K562 (cell line): ENCODE measurements at regions not wholly inside any gene's neighbourhood (a gene's known extent, or its start where the extent isn't known, plus 50 kb on each side); places are given as distances from the start of the nearest gene placed in this dataset.

Source experiments
- ATAC-seq: fragments of 200-7000 bp; cut with Tn5 transposase; 3 replicates; pipeline ENCODE4 v1.9.1; 2020; ENCODE audit warnings: moderate library complexity
- BruUV-seq: library from RNA; stranded (reverse); fragments of 400-500 nt; replicated peaks from 2 replicates; lab custom pipeline; 2021; lab: Mats Ljungman, UMichigan
- CTCF ChIA-PET: fragments of 300-600 bp; formaldehyde crosslinking; extraction: SDS; loops from one replicate; lab custom pipeline; 2021; ENCODE audit warnings: low intra/inter-chr PET ratio; lab: Yijun Ruan, JAX
- POLR2A ChIA-PET: fragments of 300-600, 350-650 bp; sonication (Branson Sonifier 250); formaldehyde crosslinking; extraction: SDS; loops from one replicate; lab custom pipeline; 2021; ENCODE audit warnings: antibody characterized with exemption, inconsistent platforms; lab: Yijun Ruan, JAX
- DNase-seq, 4 experiments: peaks; one replicate each; pipeline versions ENCODE4 v3.0.0 to v3.0.0-alpha.2; 2011 to 2018; ENCODE audit warnings: low spot score in 3 of 4, mixed read lengths in 3 of 4; ENCODE audit errors: extremely low read depth in 1 of 4
- FAIRE-seq: peaks from 2 replicates; lab custom pipeline; 2011; peaks lifted over from hg19 to GRCh38; lab: Jason Lieb, UNC
- H2AFZ ChIP-seq: 2 replicates; pipeline ENCODE4 v1.6.0; 2011; ENCODE audit warnings: low read depth, low read length, control low read depth, inconsistent platforms
- H3K27ac ChIP-seq: fragments of 200-600 bp; 3 replicates; pipeline ENCODE4 v1.8.0; 2011; ENCODE audit warnings: low read depth, mild to moderate bottlenecking, control low read depth, inconsistent platforms, low read length, moderate library complexity, mixed read lengths; ENCODE audit errors: extremely low read depth
- H3K27me3 ChIP-seq, 2 experiments: fragments of 300-600 bp in 1 of 2; 2 replicates in 1 of 2; 3 replicates in 1 of 2; pipeline versions ENCODE4 v1.6.0 to v1.8.0; 2011; ENCODE audit warnings: inconsistent platforms in 2 of 2, low read length in 2 of 2, mild to moderate bottlenecking in 1 of 2, mixed read lengths in 1 of 2, moderate library complexity in 1 of 2; ENCODE audit not compliant: control insufficient read depth in 2 of 2, insufficient read depth in 2 of 2
- H3K36me3 ChIP-seq: fragments of 300-600 bp; 3 replicates; pipeline ENCODE4 v1.8.0; 2011; ENCODE audit warnings: mild to moderate bottlenecking, low read length, inconsistent platforms; ENCODE audit not compliant: control insufficient read depth, insufficient read depth
- H3K4me1 ChIP-seq, 2 experiments: fragments of 200-600 bp in 1 of 2; replicated peaks in 1 of 2; 2 replicates in 1 of 2; 3 replicates in 1 of 2; pipeline versions ENCODE4 v1.5.1 to v1.8.0; 2011; ENCODE audit warnings: inconsistent platforms in 2 of 2, low read length in 2 of 2, mild to moderate bottlenecking in 1 of 2, mixed read lengths in 1 of 2, moderate library complexity in 1 of 2; ENCODE audit not compliant: control insufficient read depth in 2 of 2, insufficient read depth in 2 of 2
- H3K4me2 ChIP-seq: 2 replicates; pipeline ENCODE4 v1.6.1; 2011; ENCODE audit warnings: low read length, control low read depth, inconsistent platforms, mixed read lengths; ENCODE audit not compliant: insufficient read depth
- H3K4me3 ChIP-seq: fragments of 200-600 bp; sonication (generic), shearing (Covaris generic); 2 replicates; pipeline ENCODE4 v1.5.1; 2016; ENCODE audit warnings: control low read depth, inconsistent platforms
- H3K79me2 ChIP-seq: fragments of 200-600 bp; 3 replicates; pipeline ENCODE4 v1.8.0; 2011; ENCODE audit warnings: low read length, inconsistent platforms; ENCODE audit not compliant: control insufficient read depth, insufficient read depth
- H3K9ac ChIP-seq, 2 experiments: 2 replicates each; pipeline versions ENCODE4 v1.6.0 to v1.6.1; 2011; ENCODE audit warnings: low read depth in 2 of 2, low read length in 2 of 2, control low read depth in 1 of 2, inconsistent platforms in 1 of 2, mild to moderate bottlenecking in 1 of 2, mixed read lengths in 1 of 2; ENCODE audit not compliant: insufficient read depth in 1 of 2
- H3K9me1 ChIP-seq: one replicate; pipeline ENCODE4 v1.6.0; 2011; ENCODE audit warnings: inconsistent platforms, mild to moderate bottlenecking, low read length, moderate library complexity; ENCODE audit not compliant: control insufficient read depth, insufficient read depth
- H3K9me3 ChIP-seq: replicated peaks from 2 replicates; pipeline ENCODE4 v1.5.1; 2011; ENCODE audit warnings: low read depth, low read length, inconsistent platforms; ENCODE audit not compliant: control insufficient read depth, insufficient read depth
- H4K20me1 ChIP-seq: replicated peaks from 2 replicates; pipeline ENCODE4 v1.6.1; 2011; ENCODE audit warnings: low read length, inconsistent platforms, mixed read lengths; ENCODE audit not compliant: control insufficient read depth, insufficient read depth
- ARID1B ChIP-seq: fragments of 450-650 bp; IDR thresholded peaks from 2 replicates; pipeline ENCODE4 v1.6.1; 2016; ENCODE audit warnings: antibody characterized with exemption, mild to moderate bottlenecking, inconsistent platforms
- DACH1 ChIP-seq: fragments of 450-650 bp; IDR thresholded peaks from 2 replicates; pipeline ENCODE4 v1.6.1; 2018; ENCODE audit not compliant: partially characterized antibody
- FOXK1 ChIP-seq: sonication (generic); formaldehyde crosslinking; IDR thresholded peaks from 2 replicates; pipeline ENCODE4 v1.8.0; 2022; ENCODE audit warnings: missing genetic modification reagents, mild to moderate bottlenecking, borderline replicate concordance
- FOXK2 ChIP-seq, 2 experiments: fragments of 450-650 bp; IDR thresholded peaks in 1 of 2; conservative IDR thresholded peaks in 1 of 2; 2 replicates each; pipeline ENCODE4 v1.6.1; 2016; ENCODE audit warnings: low read depth in 2 of 2, mild to moderate bottlenecking in 1 of 2
- FUS ChIP-seq: fragments of 200-400 bp; formaldehyde crosslinking; optimal IDR thresholded peaks from 2 replicates; pipeline ENCODE3; 2017; ENCODE audit warnings: low read depth, low read length
- MCM2 ChIP-seq: fragments of 450-650 bp; IDR thresholded peaks from 2 replicates; pipeline ENCODE4 v1.6.1; 2017; ENCODE audit warnings: low read depth, mild to moderate bottlenecking
- POLR2AphosphoS5 ChIP-seq: IDR thresholded peaks from 2 replicates; pipeline ENCODE4 v1.6.1; 2011; ENCODE audit warnings: mild to moderate bottlenecking, low read depth, low read length, moderate library complexity; ENCODE audit not compliant: control insufficient read depth, insufficient read depth
- SIX5 ChIP-seq, 2 experiments: IDR thresholded peaks; 2 replicates each; pipeline ENCODE4 v1.6.1; 2011; ENCODE audit warnings: low read length in 2 of 2, borderline replicate concordance in 1 of 2, low read depth in 1 of 2, mild to moderate bottlenecking in 1 of 2, moderate library complexity in 1 of 2; ENCODE audit not compliant: insufficient read depth in 1 of 2
- ZNF124 ChIP-seq: sonication (generic); formaldehyde crosslinking; IDR thresholded peaks from 2 replicates; pipeline ENCODE4 v1.8.1; 2022; ENCODE audit warnings: missing genetic modification reagents
- ZNF232 ChIP-seq: sonication (generic); formaldehyde crosslinking; IDR thresholded peaks from 2 replicates; pipeline ENCODE4 v1.8.0; 2022; ENCODE audit warnings: mild to moderate bottlenecking, missing genetic modification reagents
- ZNF274 ChIP-seq: IDR thresholded peaks from 2 replicates; pipeline ENCODE4 v1.6.1; 2011; ENCODE audit warnings: low read depth, mild to moderate bottlenecking, low read length, moderate library complexity, borderline replicate concordance
- ZNF699 ChIP-seq: fragments of 250-450 bp; sonication (Bioruptor Pico); IDR thresholded peaks from 2 replicates; pipeline ENCODE4 v1.8.0; 2021; ENCODE audit warnings: mild to moderate bottlenecking, moderate library complexity; ENCODE audit not compliant: insufficient replicate concordance
- WGBS: fragments of 100-300 bp; shearing (Covaris generic); methylation state at CpG from one replicate; pipeline ENCODE4 v1.1.6; 2016; ENCODE audit warnings: low coverage, mixed read lengths; ENCODE audit not compliant: insufficient coverage; ENCODE audit errors: missing lambda C conversion rate; 5-methylcytosine and 5-hydroxymethylcytosine counted together
- in situ Hi-C: fragments of 300-500 bp; cut with MboI; formaldehyde crosslinking; loops from 4 replicates; pipeline ENCODE4 v1.15.0; 2018; ENCODE audit warnings: inconsistent platforms, mixed read lengths
- intact Hi-C: fragments of 100-400 bp; cut with micrococcal nuclease; formaldehyde crosslinking; loops from 2 replicates; pipeline ENCODE4 v1.14.2; 2022
- TF ChIP-seq, protein P1 (sequence below): fragments of 450-650 bp; formaldehyde crosslinking; IDR thresholded peaks from 2 replicates; pipeline ENCODE4 v1.4.0; 2020; ENCODE audit warnings: mild to moderate bottlenecking

DNA sequence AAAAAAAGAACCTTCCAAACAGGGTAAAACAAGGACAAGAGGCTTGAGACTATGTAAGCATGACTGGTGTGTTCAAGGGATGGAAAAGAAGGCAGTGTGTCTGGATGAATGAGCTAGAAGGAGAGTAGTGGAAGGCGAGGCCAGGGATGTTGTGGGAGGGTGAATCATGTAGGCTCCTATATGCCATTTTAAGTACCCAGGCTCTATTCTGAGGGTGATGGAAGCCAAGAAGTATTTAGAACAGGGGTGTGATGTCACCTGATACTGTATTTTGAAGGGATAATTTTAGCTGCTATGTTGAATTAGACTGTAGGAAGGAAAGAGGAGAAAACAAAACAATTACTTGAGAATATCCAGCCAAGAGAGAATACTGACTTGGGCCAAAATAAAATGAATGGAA, 524.7 kb upstream of the CRIM1 start:
- no TSS peak for BruUV-seq
- no peak overlapping the region for H3K4me2 ChIP-seq
- 0% methylated on average over 1 of the region's 1 CpG for WGBS
- no peak overlapping the region for H3K4me3 ChIP-seq
- FAIRE-seq, result no peak
- H3K27me3 ChIP-seq, result no peaks in the 10 kb centered on the region
- H3K27ac ChIP-seq, result no peak overlapping the region
- no peaks in the 10 kb centered on the region for H3K4me1 ChIP-seq
- no peak overlapping the region for H3K9ac ChIP-seq
- no peak for DNase-seq
- no peaks in the 10 kb centered on the region for H3K9me3 ChIP-seq
- no peak overlapping the region for H2AFZ ChIP-seq
- no peaks in the 10 kb centered on the region for H3K36me3 ChIP-seq
- intact Hi-C loops (no loop called here), in situ Hi-C loops (no loop called here)
- H4K20me1 ChIP-seq, result no peaks in the 10 kb centered on the region
- no peaks in the 10 kb centered on the region for H3K9me1 ChIP-seq
- TF ChIP-seq ZNF232 (CRISPR knock-in tag) (no peak), FOXK2 (conservative IDR thresholded peaks at IDR 0.05 in 1 of 2, IDR thresholded peaks at IDR 0.05 in 1 of 2; ENCODE audit: low read depth in 2 of 2) (no peak), ARID1B (no peak), POLR2AphosphoS5 (no peak), ZNF274 (no peak), ZNF124 (CRISPR knock-in tag) (no peak), SIX5 (IDR thresholded peaks at IDR 0.05; ENCODE audit: borderline replicate concordance in 1 of 2, insufficient read depth in 1 of 2, low read depth in 1 of 2, low read length in 2 of 2) (no peak), FOXK1 (CRISPR knock-in tag) (no peak), DACH1 (no peak), ZNF699 (CRISPR knock-in tag) (no peak), MCM2 (no peak), FUS (no peak)
- TF ChIP-seq, protein P1, sequence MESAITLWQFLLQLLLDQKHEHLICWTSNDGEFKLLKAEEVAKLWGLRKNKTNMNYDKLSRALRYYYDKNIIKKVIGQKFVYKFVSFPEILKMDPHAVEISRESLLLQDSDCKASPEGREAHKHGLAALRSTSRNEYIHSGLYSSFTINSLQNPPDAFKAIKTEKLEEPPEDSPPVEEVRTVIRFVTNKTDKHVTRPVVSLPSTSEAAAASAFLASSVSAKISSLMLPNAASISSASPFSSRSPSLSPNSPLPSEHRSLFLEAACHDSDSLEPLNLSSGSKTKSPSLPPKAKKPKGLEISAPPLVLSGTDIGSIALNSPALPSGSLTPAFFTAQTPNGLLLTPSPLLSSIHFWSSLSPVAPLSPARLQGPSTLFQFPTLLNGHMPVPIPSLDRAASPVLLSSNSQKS (CRISPR knock-in tag), result no peak
- POLR2A ChIA-PET, result no interaction called here
- ATAC-seq, result no peak
- CTCF ChIA-PET, result no interaction called here
- no peaks in the 10 kb centered on the region for H3K79me2 ChIP-seq
